Stimulated activated CD8-positive, alpha-beta memory T cell treated with anti-CD3 and anti-CD28 coated beads, Interleukin-15, amount 100 ng/mL, for 1 hour (primary cell): ENCODE measurements at regions not wholly inside any gene's neighbourhood (a gene's known extent, or its start where the extent isn't known, plus 50 kb on each side); places are given as distances from the start of the nearest gene placed in this dataset.
"Not testable (repeated sequence)": the region's sequence is repeated elsewhere in the genome, so short reads cannot be mapped to it uniquely, and the experiment has no call there.

ENCODE experiments used
- DNase-seq: peaks from one replicate; pipeline ENCODE4 v3.0.0-alpha.2; 2020; ENCODE audit warnings: low read depth

DNA sequence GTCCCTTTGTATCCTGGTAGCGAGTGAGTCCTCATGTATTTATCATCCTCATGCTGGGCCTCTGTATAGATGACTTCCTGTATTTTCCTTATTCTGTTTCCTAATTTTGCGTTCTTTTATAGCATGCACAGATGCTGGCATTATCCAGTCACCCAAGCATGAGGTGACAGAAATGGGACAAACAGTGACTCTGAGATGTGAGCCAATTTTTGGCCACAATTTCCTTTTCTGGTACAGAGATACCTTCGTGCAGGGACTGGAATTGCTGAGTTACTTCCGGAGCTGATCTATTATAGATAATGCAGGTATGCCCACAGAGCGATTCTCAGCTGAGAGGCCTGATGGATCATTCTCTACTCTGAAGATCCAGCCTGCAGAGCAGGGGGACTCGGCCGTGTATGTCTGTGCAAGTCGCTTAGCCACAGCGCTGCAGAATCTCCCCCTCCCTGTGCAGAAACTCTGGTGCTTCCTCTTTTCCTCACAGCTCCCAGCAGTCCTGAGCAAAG, 183.1 kb upstream of the PRSS58 start:
- DNase-seq, result no peak

- DNase-seq, result no peak
Observed at GRCh38 chr7:142440219-142440905, 182.5 kb upstream of the PRSS58 start.

DNA sequence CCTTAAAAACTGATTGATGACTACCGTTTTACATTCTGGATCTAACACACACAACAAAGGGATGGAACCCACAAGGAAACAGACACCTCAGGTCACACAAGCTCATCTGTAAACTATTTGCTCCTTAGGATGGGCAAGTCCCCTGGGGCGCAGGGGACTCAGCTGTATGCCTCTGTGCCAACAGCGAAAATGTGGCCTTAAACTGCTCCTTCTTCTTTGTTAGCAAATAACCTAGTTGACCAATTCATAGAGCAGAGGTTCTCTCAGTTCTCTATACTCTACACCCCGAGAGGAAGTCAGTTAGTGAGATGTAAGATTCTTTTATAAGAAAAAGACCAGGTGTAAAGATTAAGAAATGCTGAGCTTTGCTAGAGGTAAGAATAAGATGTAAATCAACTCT, 181.9 kb upstream of the PRSS58 start:
- no peak for DNase-seq

DNA sequence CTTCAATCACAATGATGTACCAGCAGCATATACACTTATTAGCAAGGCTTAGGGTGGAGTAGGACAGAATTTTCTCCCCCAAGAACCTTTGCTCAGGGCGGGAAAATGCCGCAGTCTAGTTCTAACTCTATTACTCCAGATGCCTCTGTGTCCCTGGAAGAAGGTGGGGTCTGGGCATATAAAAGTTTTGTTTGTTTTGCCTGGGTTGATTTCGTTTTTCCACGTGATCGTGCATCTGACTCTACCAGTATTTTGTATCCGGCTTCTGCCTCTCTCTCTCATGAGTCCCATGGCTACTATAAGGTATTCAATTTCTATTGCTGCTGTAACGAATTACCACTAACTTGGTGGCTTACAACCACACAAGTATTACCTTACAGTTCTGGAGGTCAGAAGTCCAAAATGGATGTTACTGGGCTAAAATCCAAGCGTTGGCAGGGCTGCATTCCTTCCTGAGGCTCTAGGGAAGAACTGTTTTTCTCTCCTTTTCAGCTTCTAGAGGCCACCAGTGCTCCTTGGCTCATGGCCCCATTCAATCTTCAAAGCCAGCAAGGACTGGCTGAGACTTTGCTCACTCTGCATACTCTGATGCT, 181.2 kb upstream of the PRSS58 start:
- DNase-seq, result no peak

- DNase-seq, result no peak
Observed at GRCh38 chr7:142438235-142438922, 180.5 kb upstream of the PRSS58 start.

GRCh38 chr7:142437741-142438140, 179.9 kb upstream of the PRSS58 start:
- DNase-seq, result no peak

- DNase-seq, result no peak
Observed at GRCh38 chr7:142436601-142437000, 178.7 kb upstream of the PRSS58 start.

GRCh38 chr7:142435606-142436005, 177.7 kb upstream of the PRSS58 start:
- not testable (repeated sequence) for DNase-seq

GRCh38 chr7:142434666-142435167, 176.9 kb upstream of the PRSS58 start:
- no peak for DNase-seq

GRCh38 chr7:142434133-142434532, 176.3 kb upstream of the PRSS58 start:
- DNase-seq, result not testable (repeated sequence)

DNA sequence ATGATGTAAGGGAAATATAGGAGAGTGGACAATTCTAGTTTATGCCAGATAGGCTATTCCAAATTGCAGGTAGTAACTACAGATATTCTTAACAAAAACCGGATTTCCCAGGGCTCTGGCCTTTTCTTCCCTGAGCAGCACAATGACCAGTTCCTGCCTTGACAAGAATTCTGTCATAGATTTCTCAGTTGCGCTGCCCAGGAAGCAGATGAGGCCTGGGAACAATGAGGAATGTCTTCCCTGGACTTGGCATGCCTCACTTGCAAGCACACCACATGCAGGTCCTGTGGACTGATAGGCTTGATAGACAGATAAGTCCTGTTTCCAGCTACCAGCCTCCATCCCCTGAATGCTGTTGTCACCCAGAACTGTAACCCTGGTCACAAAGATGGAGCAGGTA, 174.5 kb upstream of the PRSS58 start:
- DNase-seq, result no peak

GRCh38 chr7:142431491-142431890, 173.6 kb upstream of the PRSS58 start:
- DNase-seq, result no peak

DNA sequence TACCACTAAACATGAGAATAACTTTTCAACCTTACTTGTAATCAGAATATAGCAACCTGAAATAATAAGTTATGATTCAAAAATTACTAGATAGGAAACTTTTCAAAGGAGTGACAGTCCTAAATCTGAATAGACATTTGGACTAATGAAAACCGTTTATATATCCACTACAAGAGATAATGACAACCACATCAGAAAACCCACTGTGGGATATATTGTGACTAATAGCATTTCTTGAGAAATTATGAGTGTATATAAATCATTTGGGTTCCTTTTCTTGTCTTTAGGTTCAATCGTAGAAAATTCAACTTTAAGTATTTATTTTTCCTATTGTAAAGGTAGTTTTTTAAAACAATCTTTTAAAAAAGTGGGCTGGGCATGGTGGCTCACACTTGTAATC, 170.2 kb upstream of the PRSS58 start:
- DNase-seq, result no peak

DNA sequence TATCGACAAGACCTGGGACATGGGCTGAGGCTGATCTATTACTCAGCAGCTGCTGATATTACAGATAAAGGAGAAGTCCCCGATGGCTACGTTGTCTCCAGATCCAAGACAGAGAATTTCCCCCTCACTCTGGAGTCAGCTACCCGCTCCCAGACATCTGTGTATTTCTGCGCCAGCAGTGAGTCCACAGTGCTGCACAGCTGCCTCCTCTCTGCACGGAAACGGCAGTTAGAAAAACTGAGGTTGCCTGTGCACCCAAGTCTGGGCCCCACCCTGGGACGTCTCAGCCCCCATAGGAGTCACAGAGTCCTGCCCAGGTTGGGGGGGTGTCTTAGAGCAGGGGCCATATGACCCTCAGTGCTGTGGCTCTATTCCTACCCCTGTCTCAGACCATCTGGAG, 167.4 kb upstream of the PRSS58 start:
- no peak for DNase-seq

DNA sequence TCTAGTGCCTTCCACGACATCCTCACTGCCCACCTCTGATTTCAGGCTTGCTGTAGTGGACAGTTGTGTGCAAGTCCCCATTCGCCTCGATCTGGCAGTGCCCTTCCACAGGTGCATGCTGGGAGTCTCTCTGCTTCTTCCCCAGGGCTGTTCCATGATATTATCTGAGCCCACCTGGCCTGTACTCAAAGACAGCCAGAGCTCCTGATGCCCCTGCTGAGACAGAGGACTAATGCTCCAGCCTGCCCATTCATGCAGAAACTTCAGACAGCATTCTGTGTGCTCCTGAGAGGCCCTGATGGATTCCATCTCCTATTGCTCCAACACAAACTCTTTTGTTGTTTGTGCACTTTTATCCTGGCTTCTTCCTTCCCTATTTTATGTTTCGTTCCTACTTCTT, 164.8 kb upstream of the PRSS58 start:
- no peak for DNase-seq

- DNase-seq, result no peak
Observed at GRCh38 chr7:142420554-142421362, 162.9 kb upstream of the PRSS58 start.

DNA sequence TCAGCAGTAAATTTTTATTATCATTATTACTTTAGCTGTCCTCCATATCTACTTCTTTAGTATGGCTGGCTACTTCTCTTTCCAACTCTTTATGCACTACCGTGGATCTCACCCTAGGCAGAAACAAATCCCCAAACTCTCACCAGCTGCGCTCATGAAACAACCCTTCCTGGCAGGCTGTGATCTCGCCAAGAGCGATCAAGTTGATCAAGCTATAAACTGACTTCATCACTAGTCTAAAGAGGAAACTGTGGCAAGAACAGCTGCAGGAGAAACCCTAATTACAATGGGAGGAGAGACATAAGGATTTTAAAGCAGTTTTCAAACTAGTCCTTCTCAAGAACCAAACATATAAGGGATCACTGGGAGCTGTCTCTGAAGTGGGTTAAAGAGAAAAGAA, 160.5 kb upstream of the PRSS58 start:
- no peak for DNase-seq

GRCh38 chr7:142414915-142415314, 157.1 kb upstream of the PRSS58 start:
- DNase-seq, result no peak

- DNase-seq, result no peak
Observed at GRCh38 chr7:142414135-142414534, 156.3 kb upstream of the PRSS58 start.

- DNase-seq, result no peak
Observed at GRCh38 chr7:142413280-142414000, 155.6 kb upstream of the PRSS58 start.

DNA sequence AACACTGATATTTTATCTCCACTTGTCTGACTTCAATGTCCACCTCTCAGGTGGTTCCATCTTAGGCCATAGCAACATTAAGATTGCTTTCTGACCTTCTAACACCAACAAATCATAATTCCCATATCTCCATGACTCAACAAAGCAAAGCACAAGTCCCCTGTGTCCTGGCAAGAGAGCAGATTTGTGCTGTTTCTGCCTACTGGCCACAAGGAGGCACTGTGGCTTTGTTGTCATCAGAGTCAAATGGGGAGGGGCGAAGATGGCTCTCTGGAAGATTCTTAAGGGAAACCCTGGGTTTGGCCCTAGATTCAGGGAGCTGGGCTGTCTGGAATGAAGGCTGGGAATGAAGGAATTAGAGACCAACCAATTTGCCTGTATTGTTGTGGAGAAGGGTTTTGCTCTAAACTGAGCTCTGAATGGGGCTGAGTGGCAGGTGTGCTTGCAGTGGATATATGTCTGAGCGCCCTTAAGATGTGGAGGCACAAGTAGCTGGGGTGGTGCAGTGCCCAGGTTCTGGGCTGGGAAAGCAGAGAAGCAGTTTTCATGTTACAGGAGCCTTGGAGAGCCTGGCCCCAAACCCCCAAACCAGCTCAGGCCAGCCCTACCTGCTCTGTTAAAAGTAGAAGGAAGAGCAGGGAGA, 154.8 kb upstream of the PRSS58 start:
- no peak for DNase-seq
